Natural killer cell (primary cell): ENCODE measurements at regions not wholly inside any gene's neighbourhood (a gene's known extent, or its start where the extent isn't known, plus 50 kb on each side); places are given as distances from the start of the nearest gene placed in this dataset.

Experiments used
- ATAC-seq, 3 donors: fragments of 150-1000 bp in 2 of 3; fragments of 200-7000 bp in 1 of 3; cut with Tn5 transposase; 1 replicate in 1 of 3; 2 replicates in 2 of 3; pipeline ENCODE4 v1.10.0; 2021; ENCODE audit warnings: mild to moderate bottlenecking in 2 of 3, moderate library complexity in 2 of 3
- DNase-seq, 2 donors: peaks; one replicate each; pipeline versions ENCODE4 v3.0.0 to v3.0.0-alpha.2; 2013 to 2021; ENCODE audit warnings: mixed read lengths in 1 of 2
- H3K27ac ChIP-seq: one replicate; pipeline ENCODE4 v1.5.1; 2013; ENCODE audit warnings: mild to moderate bottlenecking, low read length
- H3K27me3 ChIP-seq: one replicate; pipeline ENCODE4 v1.6.1; 2013; ENCODE audit warnings: low read length; ENCODE audit not compliant: control insufficient read depth, insufficient read depth
- H3K36me3 ChIP-seq: one replicate; pipeline ENCODE4 v1.6.1; 2013; ENCODE audit warnings: low read length; ENCODE audit not compliant: control insufficient read depth, insufficient read depth
- H3K4me1 ChIP-seq: one replicate; pipeline ENCODE4 v1.6.1; 2013; ENCODE audit warnings: low read length; ENCODE audit not compliant: control insufficient read depth, insufficient read depth
- H3K4me3 ChIP-seq: one replicate; pipeline ENCODE4 v1.5.1; 2013; ENCODE audit warnings: low read length
- H3K9me3 ChIP-seq: one replicate; pipeline ENCODE4 v1.6.1; 2013; ENCODE audit warnings: low read length; ENCODE audit not compliant: control insufficient read depth, insufficient read depth
- H3K27ac Mint-ChIP-seq, 2 donors: one replicate each; pipeline ENCODE4 v1.8.0; 2022; ENCODE audit warnings: mild to moderate bottlenecking in 2 of 2, mixed read lengths in 2 of 2, moderate library complexity in 1 of 2
- H3K27me3 Mint-ChIP-seq, 2 donors: one replicate each; pipeline ENCODE4 v1.8.0; 2022; ENCODE audit warnings: low read depth in 2 of 2, mixed read lengths in 2 of 2
- H3K36me3 Mint-ChIP-seq: one replicate; pipeline ENCODE4 v1.8.0; 2022; ENCODE audit warnings: mixed read lengths
- H3K4me1 Mint-ChIP-seq, 2 donors: one replicate each; pipeline ENCODE4 v1.8.0; 2022; ENCODE audit warnings: mixed read lengths in 2 of 2
- H3K4me3 Mint-ChIP-seq: one replicate; pipeline ENCODE4 v1.8.0; 2022; ENCODE audit warnings: mild to moderate bottlenecking, moderate library complexity, mixed read lengths
- H3K9me3 Mint-ChIP-seq, 2 donors: one replicate each; pipeline ENCODE4 v1.8.0; 2022; ENCODE audit warnings: mixed read lengths in 2 of 2
- CTCF ChIP-seq: fragments of 200-600 bp; IDR thresholded peaks from one replicate; pipeline ENCODE4 v1.8.0; 2022; ENCODE audit warnings: antibody characterized with exemption
- WGBS: methylation state at CpG from one replicate; pipeline ENCODE4 v1.1.7; 2013; ENCODE audit warnings: missing lambda C conversion rate; ENCODE audit not compliant: insufficient coverage; 5-methylcytosine and 5-hydroxymethylcytosine counted together
- intact Hi-C: fragments of 100-400 bp; cut with micrococcal nuclease; formaldehyde crosslinking; loops from one replicate; pipeline ENCODE4 v1.14.2; 2022

GRCh38 chr19:30676990-30677679 is 305.0 kb downstream of the ZNF536 start:
- TF ChIP-seq CTCF = no peak
- DNase-seq (no peak), ATAC-seq (peak in 1 of 3 donors; percentile 25)
- H3K4me1 Mint-ChIP-seq = no peaks in the 10 kb centered on the region
- Histone ChIP-seq H3K4me1 (no peaks in the 10 kb centered on the region), H3K27me3 (no peaks in the 10 kb centered on the region), H3K4me3 (no peak overlapping the region), H3K36me3 (no peaks in the 10 kb centered on the region), H3K9me3 (no peaks in the 10 kb centered on the region), H3K27ac (no peak overlapping the region)
- H3K4me3 Mint-ChIP-seq = no peak overlapping the region
- 79% methylated on average over 8 of the region's 8 CpGs for WGBS
- intact Hi-C loops = no loop called here
- H3K36me3 Mint-ChIP-seq = no peaks in the 10 kb centered on the region
- no peak overlapping the region for H3K27ac Mint-ChIP-seq
- H3K27me3 Mint-ChIP-seq = peaks cover 6 to 16% of the 10 kb centered on the region in 2 donors
- no peaks in the 10 kb centered on the region for H3K9me3 Mint-ChIP-seq

- Mint-ChIP-seq H3K27me3 (peaks cover 7 to 16% of the 10 kb centered on the region in 2 donors), H3K4me1 (no peaks in the 10 kb centered on the region), H3K4me3 (no peak overlapping the region), H3K27ac (no peak overlapping the region), H3K36me3 (no peaks in the 10 kb centered on the region), H3K9me3 (no peaks in the 10 kb centered on the region)
- no peak for TF ChIP-seq CTCF
- Histone ChIP-seq H3K4me3 (no peak overlapping the region), H3K9me3 (no peaks in the 10 kb centered on the region), H3K27ac (no peak overlapping the region), H3K27me3 (no peaks in the 10 kb centered on the region), H3K36me3 (no peaks in the 10 kb centered on the region), H3K4me1 (no peaks in the 10 kb centered on the region)
- ATAC-seq (no peak), DNase-seq (no peak)
- intact Hi-C loops = no loop called here
- WGBS = 85% methylated on average over 7 of the region's 7 CpGs
Measured at GRCh38 chr19:30675086-30675485, 302.9 kb downstream of the ZNF536 start.

GRCh38 chr19:30674656-30675055 is 302.5 kb downstream of the ZNF536 start:
- Histone ChIP-seq H3K4me3 (no peak overlapping the region), H3K9me3 (no peaks in the 10 kb centered on the region), H3K4me1 (no peaks in the 10 kb centered on the region), H3K27me3 (no peaks in the 10 kb centered on the region), H3K27ac (no peak overlapping the region), H3K36me3 (no peaks in the 10 kb centered on the region)
- no peak for DNase-seq
- intact Hi-C loops = no loop called here
- no peak for ATAC-seq
- H3K9me3 Mint-ChIP-seq = no peaks in the 10 kb centered on the region
- H3K27ac Mint-ChIP-seq = no peak overlapping the region
- H3K4me3 Mint-ChIP-seq = no peak overlapping the region
- peaks cover 7 to 16% of the 10 kb centered on the region in 2 donors for H3K27me3 Mint-ChIP-seq
- H3K4me1 Mint-ChIP-seq = no peaks in the 10 kb centered on the region
- no peak for TF ChIP-seq CTCF
- no peaks in the 10 kb centered on the region for H3K36me3 Mint-ChIP-seq
- 82% methylated on average over 6 of the region's 6 CpGs for WGBS

- H3K4me1 ChIP-seq = no peaks in the 10 kb centered on the region
- no peak for ATAC-seq
- no peak overlapping the region for H3K4me3 ChIP-seq
- no peak overlapping the region for H3K27ac Mint-ChIP-seq
- no peak for TF ChIP-seq CTCF
- DNase-seq = no peak
- H3K4me3 Mint-ChIP-seq = no peak overlapping the region
- WGBS = 88% methylated on average over 8 of the region's 8 CpGs
- no peaks in the 10 kb centered on the region for H3K4me1 Mint-ChIP-seq
- H3K27me3 ChIP-seq = peaks cover 5% of the 10 kb centered on the region
- peaks cover 7 to 28% of the 10 kb centered on the region in 2 donors for H3K27me3 Mint-ChIP-seq
- no peaks in the 10 kb centered on the region for H3K36me3 Mint-ChIP-seq
- no peak overlapping the region for H3K27ac ChIP-seq
- no peaks in the 10 kb centered on the region for H3K9me3 Mint-ChIP-seq
- no peaks in the 10 kb centered on the region for H3K9me3 ChIP-seq
- intact Hi-C loops = no loop called here
- no peaks in the 10 kb centered on the region for H3K36me3 ChIP-seq
Measured at GRCh38 chr19:30673336-30673735, 301.2 kb downstream of the ZNF536 start.
